Hepatocyte (in vitro differentiated cells): ENCODE measurements at regions not wholly inside any gene's neighbourhood (a gene's known extent, or its start where the extent isn't known, plus 50 kb on each side); places are given as distances from the start of the nearest gene placed in this dataset.
"Not testable (repeated sequence)": the region's sequence is repeated elsewhere in the genome, so short reads cannot be mapped to it uniquely, and the experiment has no call there.

Source experiments
- DNase-seq: peaks from one replicate; pipeline ENCODE4 v3.0.0-alpha.2; 2016; ENCODE audit warnings: low spot score
- H2AFZ ChIP-seq: fragments of 200-600 bp; sonication (generic); 2 replicates; pipeline ENCODE4 v1.6.0; 2016; ENCODE audit warnings: antibody characterized with exemption, mild to moderate bottlenecking
- H3K27ac ChIP-seq: fragments of 200-600 bp; sonication (generic); 2 replicates; pipeline ENCODE4 v1.5.1; 2016; ENCODE audit warnings: mild to moderate bottlenecking
- H3K27me3 ChIP-seq: fragments of 200-600 bp; sonication (generic); 2 replicates; pipeline ENCODE4 v1.6.1; 2016
- H3K36me3 ChIP-seq: fragments of 200-600 bp; sonication (generic); replicated peaks from 2 replicates; pipeline ENCODE4 v1.5.1; 2016; ENCODE audit warnings: low read depth; ENCODE audit not compliant: insufficient read depth
- H3K4me1 ChIP-seq: fragments of 200-600 bp; sonication (generic); 2 replicates; pipeline ENCODE4 v1.5.1; 2016; ENCODE audit warnings: mild to moderate bottlenecking, moderate library complexity; ENCODE audit not compliant: insufficient read depth
- H3K4me2 ChIP-seq: fragments of 200-600 bp; sonication (generic); 2 replicates; pipeline ENCODE4 v1.6.0; 2016
- H3K4me3 ChIP-seq: fragments of 200-600 bp; sonication (generic); 2 replicates; pipeline ENCODE4 v1.5.1; 2016; ENCODE audit warnings: mild to moderate bottlenecking
- H3K79me2 ChIP-seq: fragments of 200-600 bp; sonication (generic); 2 replicates; pipeline ENCODE4 v1.6.0; 2017; ENCODE audit warnings: mild to moderate bottlenecking
- H3K9me2 ChIP-seq: fragments of 200-600 bp; sonication (generic); replicated peaks from 2 replicates; pipeline ENCODE4 v1.6.0; 2017; ENCODE audit warnings: mild to moderate bottlenecking; ENCODE audit not compliant: insufficient read depth
- H3K9me3 ChIP-seq: fragments of 200-600 bp; sonication (generic); 2 replicates; pipeline ENCODE4 v1.5.1; 2016; ENCODE audit warnings: low read depth, mild to moderate bottlenecking
- H4K20me1 ChIP-seq: fragments of 200-600 bp; sonication (generic); 2 replicates; pipeline ENCODE4 v1.6.0; 2016; ENCODE audit warnings: mild to moderate bottlenecking; ENCODE audit not compliant: insufficient read depth, poor library complexity, severe bottlenecking
- EZH2 ChIP-seq: fragments of 200-600 bp; sonication (generic); IDR thresholded peaks from 2 replicates; pipeline ENCODE4 v1.6.1; 2016; ENCODE audit warnings: antibody characterized with exemption, mild to moderate bottlenecking, borderline replicate concordance
- EZH2phosphoT487 ChIP-seq: fragments of 200-600 bp; sonication (generic); IDR thresholded peaks from one replicate; pipeline ENCODE4 v1.6.1; 2018; ENCODE audit warnings: antibody characterized with exemption, mild to moderate bottlenecking, low read depth, moderate library complexity; ENCODE audit not compliant: unreplicated experiment, severe bottlenecking
- WGBS: methylation state at CpG from one replicate; pipeline ENCODE4 v1.1.6; 2016; ENCODE audit warnings: low lambda C conversion rate; ENCODE audit errors: missing lambda C conversion rate; 5-methylcytosine and 5-hydroxymethylcytosine counted together
- TF ChIP-seq, protein P1 (sequence below): fragments of 200-600 bp; sonication (generic); IDR thresholded peaks from 2 replicates; pipeline ENCODE4 v1.5.1; 2016; ENCODE audit warnings: antibody characterized with exemption, mild to moderate bottlenecking; ENCODE audit not compliant: poor library complexity

DNA sequence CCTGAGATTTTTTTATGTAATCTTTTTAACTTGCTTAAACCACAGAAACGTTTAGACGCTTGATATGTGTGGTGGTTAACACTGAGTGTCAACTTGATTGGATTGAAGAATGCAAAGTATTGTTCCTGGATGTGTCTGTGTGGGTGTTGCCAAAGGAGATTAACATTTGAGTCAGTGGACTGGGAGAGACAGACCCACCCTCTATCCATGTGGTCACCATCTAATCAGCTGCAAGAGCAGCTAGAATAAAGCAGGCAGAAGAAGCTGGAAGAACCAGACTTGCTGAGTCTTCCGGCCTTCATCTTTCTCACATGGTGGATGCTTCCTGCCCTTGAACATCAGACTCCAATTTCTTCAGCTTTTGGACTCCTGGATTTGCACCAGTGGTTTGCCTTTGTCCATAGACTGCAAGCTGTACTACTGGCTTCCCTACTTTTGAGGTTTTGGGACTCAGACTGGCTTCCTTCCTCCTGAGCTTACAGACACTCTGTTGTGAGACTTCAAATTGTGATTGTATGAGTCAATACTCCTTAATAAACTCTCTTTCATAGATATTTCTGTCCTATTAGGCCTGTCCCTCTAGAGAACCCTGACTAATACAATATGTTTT lies 816.0 kb upstream of the CDH9 start:
- H3K4me2 ChIP-seq: no peak overlapping the region
- no peaks in the 10 kb centered on the region for H3K36me3 ChIP-seq
- no peaks in the 10 kb centered on the region for H3K9me2 ChIP-seq
- H3K9me3 ChIP-seq: no peaks in the 10 kb centered on the region
- H4K20me1 ChIP-seq: no peaks in the 10 kb centered on the region
- 88% methylated on average over 3 of the region's 3 CpGs for WGBS
- TF ChIP-seq EZH2phosphoT487: no peak
- no peak for TF ChIP-seq EZH2
- TF ChIP-seq, protein P1, sequence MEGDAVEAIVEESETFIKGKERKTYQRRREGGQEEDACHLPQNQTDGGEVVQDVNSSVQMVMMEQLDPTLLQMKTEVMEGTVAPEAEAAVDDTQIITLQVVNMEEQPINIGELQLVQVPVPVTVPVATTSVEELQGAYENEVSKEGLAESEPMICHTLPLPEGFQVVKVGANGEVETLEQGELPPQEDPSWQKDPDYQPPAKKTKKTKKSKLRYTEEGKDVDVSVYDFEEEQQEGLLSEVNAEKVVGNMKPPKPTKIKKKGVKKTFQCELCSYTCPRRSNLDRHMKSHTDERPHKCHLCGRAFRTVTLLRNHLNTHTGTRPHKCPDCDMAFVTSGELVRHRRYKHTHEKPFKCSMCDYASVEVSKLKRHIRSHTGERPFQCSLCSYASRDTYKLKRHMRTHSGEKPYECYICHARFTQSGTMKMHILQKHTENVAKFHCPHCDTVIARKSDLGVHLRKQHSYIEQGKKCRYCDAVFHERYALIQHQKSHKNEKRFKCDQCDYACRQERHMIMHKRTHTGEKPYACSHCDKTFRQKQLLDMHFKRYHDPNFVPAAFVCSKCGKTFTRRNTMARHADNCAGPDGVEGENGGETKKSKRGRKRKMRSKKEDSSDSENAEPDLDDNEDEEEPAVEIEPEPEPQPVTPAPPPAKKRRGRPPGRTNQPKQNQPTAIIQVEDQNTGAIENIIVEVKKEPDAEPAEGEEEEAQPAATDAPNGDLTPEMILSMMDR: no peak
- H3K27ac ChIP-seq: no peak overlapping the region
- no peaks in the 10 kb centered on the region for H3K79me2 ChIP-seq
- no peaks in the 10 kb centered on the region for H3K27me3 ChIP-seq
- no peak overlapping the region for H3K4me3 ChIP-seq
- no peaks in the 10 kb centered on the region for H3K4me1 ChIP-seq
- no peak overlapping the region for H2AFZ ChIP-seq
- DNase-seq: no peak

DNA sequence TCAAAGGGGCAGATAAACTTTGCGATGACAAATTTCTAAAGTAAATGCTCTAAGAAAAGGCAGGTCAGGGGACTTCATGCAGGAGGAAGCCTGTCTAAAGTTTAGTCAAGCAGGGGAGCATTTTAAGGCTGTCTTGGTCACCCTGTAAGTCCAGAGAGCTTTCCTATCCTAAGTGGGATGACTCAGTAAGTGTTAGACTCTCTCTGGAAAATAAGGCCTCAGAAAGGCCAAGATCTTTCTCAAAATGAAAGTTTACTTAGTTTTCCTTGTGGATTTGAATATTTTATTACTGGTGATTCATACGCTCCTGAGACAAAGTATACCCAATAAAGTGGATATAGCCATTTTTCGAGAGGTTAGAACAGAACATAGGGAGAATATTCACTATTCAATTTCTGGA lies 806.9 kb upstream of the CDH9 start:
- no peaks in the 10 kb centered on the region for H3K9me3 ChIP-seq
- no peaks in the 10 kb centered on the region for H3K4me1 ChIP-seq
- H2AFZ ChIP-seq: no peak overlapping the region
- no peaks in the 10 kb centered on the region for H3K27me3 ChIP-seq
- H4K20me1 ChIP-seq: no peaks in the 10 kb centered on the region
- peak overlapping the region; percentile 74 for H3K27ac ChIP-seq
- WGBS: 72% methylated on average over 3 of the region's 3 CpGs
- no peaks in the 10 kb centered on the region for H3K36me3 ChIP-seq
- no peaks in the 10 kb centered on the region for H3K79me2 ChIP-seq
- no peak for TF ChIP-seq EZH2
- TF ChIP-seq EZH2phosphoT487: no peak
- TF ChIP-seq, protein P1: no peak
- no peak for DNase-seq
- no peak overlapping the region for H3K4me2 ChIP-seq
- H3K9me2 ChIP-seq: no peaks in the 10 kb centered on the region
- H3K4me3 ChIP-seq: no peak overlapping the region

DNA sequence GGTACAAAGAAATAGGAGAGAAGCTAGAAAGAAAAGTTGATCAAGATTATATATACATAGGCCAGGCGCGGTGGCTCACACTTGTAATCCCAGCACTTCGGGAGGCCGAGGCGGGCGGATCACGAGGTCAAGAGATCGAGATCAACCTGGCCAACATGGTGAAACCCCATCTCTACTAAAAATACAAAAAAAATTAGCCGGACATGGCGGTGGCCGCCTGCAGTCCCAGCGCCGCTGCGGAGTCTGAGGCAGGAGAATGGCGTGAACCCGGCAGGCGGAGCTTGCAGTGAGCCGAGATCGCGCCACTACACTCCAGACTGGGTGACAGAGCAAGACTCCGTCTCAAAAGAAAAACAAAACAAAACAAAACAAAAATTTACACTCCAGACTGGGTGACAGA lies 798.3 kb upstream of the CDH9 start:
- not testable (repeated sequence) for H3K4me2 ChIP-seq, H3K27me3 ChIP-seq, DNase-seq, H3K4me1 ChIP-seq, H3K9me3 ChIP-seq, H3K27ac ChIP-seq, H2AFZ ChIP-seq, H3K36me3 ChIP-seq, H3K9me2 ChIP-seq, H4K20me1 ChIP-seq, H3K4me3 ChIP-seq, H3K79me2 ChIP-seq
- WGBS: 93% methylated on average over 21 of the region's 21 CpGs

DNA sequence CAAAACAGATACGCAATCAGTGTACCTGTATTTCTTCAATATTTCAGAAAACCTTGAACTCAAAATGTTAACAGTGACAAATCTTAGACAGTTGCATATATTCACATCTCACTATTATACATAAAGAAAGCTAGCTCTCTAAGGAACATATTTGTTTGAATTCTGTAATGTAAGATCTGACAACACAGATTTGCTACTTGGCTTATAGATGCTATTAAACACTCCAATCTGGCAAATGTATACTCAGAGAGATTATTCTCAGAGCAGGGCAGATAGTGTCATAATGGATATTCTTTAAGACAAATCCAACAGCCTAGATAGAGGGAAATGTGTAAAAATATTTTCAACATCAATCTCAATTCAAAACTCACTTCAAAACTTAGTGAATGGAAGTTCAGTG lies 794.5 kb upstream of the CDH9 start:
- Histone ChIP-seq H3K9me2 (no peaks in the 10 kb centered on the region), H2AFZ (no peak overlapping the region), H3K4me1 (no peaks in the 10 kb centered on the region), H3K27me3 (no peaks in the 10 kb centered on the region), H3K36me3 (no peaks in the 10 kb centered on the region), H3K9me3 (no peaks in the 10 kb centered on the region), H3K4me2 (no peak overlapping the region), H3K27ac (no peak overlapping the region), H3K4me3 (no peak overlapping the region), H4K20me1 (no peaks in the 10 kb centered on the region), H3K79me2 (no peaks in the 10 kb centered on the region)
- TF ChIP-seq EZH2phosphoT487: no peak
- no peak for DNase-seq
- WGBS: 90% methylated on average over 1 of the region's 1 CpG
